B cell (primary cell): ENCODE measurements at regions not wholly inside any gene's neighbourhood (a gene's known extent, or its start where the extent isn't known, plus 50 kb on each side); places are given as distances from the start of the nearest gene placed in this dataset.

ENCODE experiments used
- CTCF ChIP-seq: fragments of 200-600 bp; IDR thresholded peaks from one replicate; pipeline ENCODE4 v1.8.0; 2022; ENCODE audit warnings: antibody characterized with exemption, mild to moderate bottlenecking
- EZH2 ChIP-seq: IDR thresholded peaks from 2 replicates; pipeline ENCODE4 v1.6.1; 2012; ENCODE audit warnings: borderline replicate concordance, low read depth, mild to moderate bottlenecking, moderate library complexity, low read length; ENCODE audit not compliant: insufficient read depth, poor library complexity, severe bottlenecking

- TF ChIP-seq CTCF (no peak), EZH2 (no peak)
These were observed 333.2 kb upstream of the JARID2 start for GRCh38 chr6:14912706-14913105.
